Tibial nerve (tissue), 4 donors: ENCODE measurements at regions not wholly inside any gene's neighbourhood (a gene's known extent, or its start where the extent isn't known, plus 50 kb on each side); places are given as distances from the start of the nearest gene placed in this dataset.

Experiments used
- CTCF ChIP-seq, 5 experiments: fragments of 200-600 bp in 3 of 5; fragments of 450-650 bp in 2 of 5; sonication (generic) in 3 of 5; IDR thresholded peaks; one replicate each; pipeline ENCODE4 v1.5.1; 2016 to 2019; ENCODE audit warnings: antibody characterized with exemption in 5 of 5, mild to moderate bottlenecking in 3 of 5, moderate library complexity in 2 of 5
- EP300 ChIP-seq, 2 donors: sonication (generic); formaldehyde crosslinking; IDR thresholded peaks; one replicate each; pipeline ENCODE4 v1.6.1; 2017; ENCODE audit warnings: antibody characterized with exemption in 2 of 2, mild to moderate bottlenecking in 1 of 2
- POLR2A ChIP-seq, 2 donors: fragments of 450-650 bp; IDR thresholded peaks; one replicate each; pipeline ENCODE4 v1.6.1; 2017; ENCODE audit warnings: antibody characterized with exemption in 2 of 2, mild to moderate bottlenecking in 2 of 2, moderate library complexity in 2 of 2

GRCh38 chr4:22240814-22241213, 275.1 kb downstream of the ADGRA3 start:
- TF ChIP-seq CTCF (IDR thresholded peaks at IDR 0.05) = no peak
- no peak for TF ChIP-seq POLR2A (IDR thresholded peaks at IDR 0.05)
- no peak for TF ChIP-seq EP300 (IDR thresholded peaks at IDR 0.05)
